Neural progenitor cell (in vitro differentiated cells): ENCODE measurements at regions not wholly inside any gene's neighbourhood (a gene's known extent, or its start where the extent isn't known, plus 50 kb on each side); places are given as distances from the start of the nearest gene placed in this dataset.

Experiments
- DNase-seq: peaks from one replicate; pipeline ENCODE4 v3.0.0-alpha.2; 2016; ENCODE audit warnings: low spot score
- H2AFZ ChIP-seq: fragments of 200-600 bp; sonication (generic); replicated peaks from 2 replicates; pipeline ENCODE4 v1.6.1; 2016; ENCODE audit warnings: antibody characterized with exemption
- H3F3A ChIP-seq: fragments of 200-600 bp; sonication (generic); 2 replicates; pipeline ENCODE4 v1.6.1; 2016; ENCODE audit warnings: antibody characterized with exemption, low read depth
- H3K27ac ChIP-seq: fragments of 200-600 bp; sonication (generic); 2 replicates; pipeline ENCODE4 v1.5.1; 2016; ENCODE audit warnings: mild to moderate bottlenecking
- H3K27me3 ChIP-seq: fragments of 200-600 bp; sonication (generic); 2 replicates; pipeline ENCODE4 v1.6.1; 2016; ENCODE audit warnings: mild to moderate bottlenecking, moderate library complexity
- H3K36me3 ChIP-seq: fragments of 200-600 bp; sonication (generic); 2 replicates; pipeline ENCODE4 v1.5.1; 2016
- H3K4me1 ChIP-seq: fragments of 200-600 bp; sonication (generic); 2 replicates; pipeline ENCODE4 v1.6.1; 2016; ENCODE audit warnings: mixed run types
- H3K4me2 ChIP-seq: fragments of 200-600 bp; sonication (generic); 2 replicates; pipeline ENCODE4 v1.6.1; 2016
- H3K4me3 ChIP-seq: fragments of 200-600 bp; sonication (generic); 2 replicates; pipeline ENCODE4 v1.5.1; 2016
- H3K79me2 ChIP-seq: fragments of 200-600 bp; sonication (generic); 2 replicates; pipeline ENCODE4 v1.6.1; 2016; ENCODE audit warnings: low read depth
- H3K9ac ChIP-seq: fragments of 200-600 bp; sonication (generic); 2 replicates; pipeline ENCODE4 v1.6.1; 2016
- H3K9me3 ChIP-seq: fragments of 200-600 bp; sonication (generic); 2 replicates; pipeline ENCODE4 v1.5.1; 2016; ENCODE audit warnings: low read depth
- H4K20me1 ChIP-seq: fragments of 200-600 bp; sonication (generic); 2 replicates; pipeline ENCODE4 v1.6.1; 2016; ENCODE audit warnings: low read depth
- H3K27ac Mint-ChIP-seq: 3 replicates; pipeline ENCODE4 v1.8.0; 2021; ENCODE audit warnings: mixed read lengths
- H3K27me3 Mint-ChIP-seq: 2 replicates; pipeline ENCODE4 v1.8.0; 2022; ENCODE audit warnings: low read depth, mild to moderate bottlenecking, inconsistent platforms, moderate library complexity, mixed read lengths; ENCODE audit not compliant: insufficient read depth
- H3K36me3 Mint-ChIP-seq: 3 replicates; pipeline ENCODE4 v1.8.0; 2021; ENCODE audit warnings: mixed read lengths
- H3K4me1 Mint-ChIP-seq: 3 replicates; pipeline ENCODE4 v1.8.0; 2021; ENCODE audit warnings: mixed read lengths
- H3K4me3 Mint-ChIP-seq: 3 replicates; pipeline ENCODE4 v1.8.0; 2021; ENCODE audit warnings: mild to moderate bottlenecking, moderate library complexity, mixed read lengths
- H3K9me3 Mint-ChIP-seq: 3 replicates; pipeline ENCODE4 v1.8.0; 2020; ENCODE audit warnings: mixed read lengths
- CTCF ChIP-seq: fragments of 200-600 bp; sonication (generic); IDR thresholded peaks from 2 replicates; pipeline ENCODE4 v1.5.1; 2017; ENCODE audit warnings: antibody characterized with exemption, mild to moderate bottlenecking
- EZH2 ChIP-seq: fragments of 200-600 bp; sonication (generic); IDR thresholded peaks from 2 replicates; pipeline ENCODE4 v1.6.1; 2017; ENCODE audit warnings: antibody characterized with exemption, mild to moderate bottlenecking, moderate library complexity
- EZH2phosphoT487 ChIP-seq: fragments of 200-600 bp; sonication (generic); IDR thresholded peaks from 2 replicates; pipeline ENCODE4 v1.6.1; 2017; ENCODE audit warnings: antibody characterized with exemption

- H3K4me3 Mint-ChIP-seq: no peak overlapping the region
- peak overlapping the region; percentile 26 for H3K4me2 ChIP-seq
- no peaks in the 10 kb centered on the region for H4K20me1 ChIP-seq
- DNase-seq: peak; percentile 73
- H3K79me2 ChIP-seq: no peaks in the 10 kb centered on the region
- H2AFZ ChIP-seq: peak overlapping the region; percentile 56
- no peaks in the 10 kb centered on the region for H3K9me3 ChIP-seq
- H3K27ac ChIP-seq: no peak overlapping the region
- H3K27ac Mint-ChIP-seq: no peak overlapping the region
- no peak overlapping the region for H3K4me3 ChIP-seq
- H3K4me1 ChIP-seq: peaks cover 14% of the 10 kb centered on the region
- no peaks in the 10 kb centered on the region for H3K27me3 ChIP-seq
- H3K27me3 Mint-ChIP-seq: peaks cover 2% of the 10 kb centered on the region
- H3K4me1 Mint-ChIP-seq: peaks cover 2% of the 10 kb centered on the region
- peaks cover 3% of the 10 kb centered on the region for H3F3A ChIP-seq
- H3K9me3 Mint-ChIP-seq: no peaks in the 10 kb centered on the region
- TF ChIP-seq EZH2: no peak
- TF ChIP-seq CTCF: peak; percentile 86
- H3K36me3 ChIP-seq: no peaks in the 10 kb centered on the region
- no peak overlapping the region for H3K9ac ChIP-seq
- H3K36me3 Mint-ChIP-seq: no peaks in the 10 kb centered on the region
Measured at GRCh38 chr16:63461248-63461841, 1425.1 kb upstream of the CDH8 start.

GRCh38 chr16:63458846-63459245 lies 1422.6 kb upstream of the CDH8 start:
- H3K4me2 ChIP-seq: no peak overlapping the region
- H3K79me2 ChIP-seq: no peaks in the 10 kb centered on the region
- H3K9ac ChIP-seq: no peak overlapping the region
- Mint-ChIP-seq H3K27ac (no peak overlapping the region), H3K27me3 (peaks cover 2% of the 10 kb centered on the region), H3K4me1 (peaks cover 2% of the 10 kb centered on the region), H3K36me3 (no peaks in the 10 kb centered on the region), H3K9me3 (no peaks in the 10 kb centered on the region), H3K4me3 (no peak overlapping the region)
- no peak overlapping the region for H3K4me3 ChIP-seq
- peaks cover 14% of the 10 kb centered on the region for H3K4me1 ChIP-seq
- H3K9me3 ChIP-seq: no peaks in the 10 kb centered on the region
- TF ChIP-seq CTCF: no peak
- no peak for TF ChIP-seq EZH2
- no peak for TF ChIP-seq EZH2phosphoT487
- H3K36me3 ChIP-seq: no peaks in the 10 kb centered on the region
- peaks cover 3% of the 10 kb centered on the region for H3F3A ChIP-seq
- H3K27me3 ChIP-seq: no peaks in the 10 kb centered on the region
- H3K27ac ChIP-seq: no peak overlapping the region
- no peaks in the 10 kb centered on the region for H4K20me1 ChIP-seq
- peak overlapping the region; percentile 35 for H2AFZ ChIP-seq
- DNase-seq: no peak

- H3K9me3 Mint-ChIP-seq: no peaks in the 10 kb centered on the region
- Histone ChIP-seq H3K4me3 (no peak overlapping the region), H3K4me2 (no peak overlapping the region), H3K9me3 (no peaks in the 10 kb centered on the region), H3K36me3 (no peaks in the 10 kb centered on the region), H3K27me3 (no peaks in the 10 kb centered on the region), H2AFZ (no peak overlapping the region), H3K27ac (no peak overlapping the region), H3K79me2 (no peaks in the 10 kb centered on the region), H3K4me1 (peaks cover 14% of the 10 kb centered on the region), H3F3A (peaks cover 3% of the 10 kb centered on the region), H4K20me1 (no peaks in the 10 kb centered on the region), H3K9ac (no peak overlapping the region)
- H3K27me3 Mint-ChIP-seq: peaks cover 2% of the 10 kb centered on the region
- DNase-seq: no peak
- H3K27ac Mint-ChIP-seq: no peak overlapping the region
- H3K36me3 Mint-ChIP-seq: no peaks in the 10 kb centered on the region
- H3K4me3 Mint-ChIP-seq: no peak overlapping the region
- TF ChIP-seq EZH2phosphoT487: no peak
- TF ChIP-seq CTCF: no peak
- TF ChIP-seq EZH2: no peak
- peaks cover 2% of the 10 kb centered on the region for H3K4me1 Mint-ChIP-seq
Measured at GRCh38 chr16:63457869-63458268, 1421.6 kb upstream of the CDH8 start.
